ENCODE measurements at regions not wholly inside any gene's neighbourhood (a gene's known extent, or its start where the extent isn't known, plus 50 kb on each side); places are given as distances from the start of the nearest gene placed in this dataset.

- Histone ChIP-seq H3K36me3 (no peaks in the 10 kb centered on the region), H3K9me3 (no peaks in the 10 kb centered on the region), H3K4me1 (ENCODE audit: control insufficient read depth in 1 of 2, insufficient read depth in 1 of 2, low read depth in 1 of 2, low read length in 1 of 2) (no peaks in the 10 kb centered on the region), H3K27me3 (no peaks in the 10 kb centered on the region), H3K27ac (no peak overlapping the region), H3K4me3 (ENCODE audit: low read depth in 1 of 2, low read length in 1 of 2) (no peak overlapping the region)
- no peak for TF ChIP-seq CTCF (IDR thresholded peaks at IDR 0.05)
These were observed 762.2 kb downstream of the EFNB2 start for GRCh38 chr13:105773241-105773640.

- H3K36me3 ChIP-seq, result no peaks in the 10 kb centered on the region
These were observed 771.0 kb downstream of the EFNB2 start for GRCh38 chr13:105764486-105764885.

GRCh38 chr13:105763851-105764250 is 771.6 kb downstream of the EFNB2 start:
- TF ChIP-seq CTCF (IDR thresholded peaks at IDR 0.05), result no peak
- Histone ChIP-seq H3K36me3 (no peaks in the 10 kb centered on the region), H3K4me3 (ENCODE audit: low read depth in 1 of 2, low read length in 1 of 2) (no peak overlapping the region), H3K27ac (no peak overlapping the region), H3K4me1 (ENCODE audit: control insufficient read depth in 1 of 2, insufficient read depth in 1 of 2, low read depth in 1 of 2, low read length in 1 of 2) (no peaks in the 10 kb centered on the region), H3K27me3 (no peaks in the 10 kb centered on the region), H3K9me3 (no peaks in the 10 kb centered on the region)

More at GRCh38 chr13:105764486-105764885, 771.0 kb downstream of the EFNB2 start:
- Histone ChIP-seq H3K4me3 (ENCODE audit: low read depth in 1 of 2, low read length in 1 of 2) (no peak overlapping the region), H3K4me1 (ENCODE audit: control insufficient read depth in 1 of 2, insufficient read depth in 1 of 2, low read depth in 1 of 2, low read length in 1 of 2) (no peaks in the 10 kb centered on the region), H3K27me3 (no peaks in the 10 kb centered on the region), H3K27ac (no peak overlapping the region), H3K9me3 (no peaks in the 10 kb centered on the region)
- no peak for TF ChIP-seq CTCF (IDR thresholded peaks at IDR 0.05)

- Histone ChIP-seq H3K9me3 (no peaks in the 10 kb centered on the region), H3K27ac (no peak overlapping the region), H3K27me3 (no peaks in the 10 kb centered on the region), H3K4me1 (ENCODE audit: control insufficient read depth in 1 of 2, insufficient read depth in 1 of 2, low read depth in 1 of 2, low read length in 1 of 2) (no peaks in the 10 kb centered on the region), H3K4me3 (ENCODE audit: low read depth in 1 of 2, low read length in 1 of 2) (no peak overlapping the region), H3K36me3 (no peaks in the 10 kb centered on the region)
- TF ChIP-seq CTCF (IDR thresholded peaks at IDR 0.05), result no peak
These were observed 773.4 kb downstream of the EFNB2 start for GRCh38 chr13:105762096-105762495.

GRCh38 chr13:105758918-105759860 is 776.3 kb downstream of the EFNB2 start:
- Histone ChIP-seq H3K9me3 (no peaks in the 10 kb centered on the region), H3K27me3 (no peaks in the 10 kb centered on the region), H3K4me3 (ENCODE audit: low read depth in 1 of 2, low read length in 1 of 2) (no peak overlapping the region), H3K27ac (no peak overlapping the region), H3K36me3 (no peaks in the 10 kb centered on the region), H3K4me1 (ENCODE audit: control insufficient read depth in 1 of 2, insufficient read depth in 1 of 2, low read depth in 1 of 2, low read length in 1 of 2) (no peaks in the 10 kb centered on the region)
- no peak for TF ChIP-seq CTCF (IDR thresholded peaks at IDR 0.05)

Measured in neutrophil (primary cell).